NCI-H526 treated with DMSO at 0.1 percent for 48 hours (cell line): ENCODE measurements at regions not wholly inside any gene's neighbourhood (a gene's known extent, or its start where the extent isn't known, plus 50 kb on each side); places are given as distances from the start of the nearest gene placed in this dataset.
A peak's percentile ranks its signal among the peaks of the same experiment; 100 is the strongest.
"Not testable (repeated sequence)": the region's sequence is repeated elsewhere in the genome, so short reads cannot be mapped to it uniquely, and the experiment has no call there.

Experiments used
- DNase-seq: peaks from one replicate; lab custom pipeline; 2025; lab: John Stamatoyannopoulos, UW

DNA sequence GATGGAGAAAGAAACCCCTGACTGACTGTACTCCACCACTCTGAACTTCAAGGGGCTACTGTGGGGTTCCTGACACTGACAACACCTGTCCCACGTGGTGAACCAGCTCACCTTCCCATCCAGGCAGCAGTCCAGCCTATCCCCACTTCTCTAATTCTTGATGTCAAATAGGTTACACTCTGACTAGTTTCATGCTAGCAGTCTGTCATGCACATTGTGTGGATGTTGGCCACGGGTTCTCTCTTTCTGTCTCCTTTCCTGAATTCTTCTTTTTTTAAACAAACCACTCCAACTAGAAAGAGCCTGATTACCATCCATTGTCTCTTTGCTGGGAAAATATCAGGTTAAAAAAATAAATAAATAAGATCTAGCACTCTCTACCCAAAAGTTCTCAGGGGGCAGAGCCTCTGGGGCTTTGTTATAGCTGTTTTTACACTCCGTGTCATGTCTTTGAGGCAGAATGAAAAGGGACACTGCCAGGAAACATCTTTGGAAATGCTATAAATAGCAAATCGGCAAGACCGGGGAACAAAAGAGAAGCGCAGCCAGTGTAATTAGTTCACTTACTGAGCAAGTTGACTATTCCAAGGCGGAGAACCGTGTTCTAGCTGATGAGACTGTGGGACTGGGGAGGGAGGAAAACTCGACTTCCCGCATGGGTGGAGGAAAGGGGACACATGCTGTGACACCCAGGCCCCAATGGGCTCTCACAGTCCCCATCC is 356.1 kb downstream of the OMA1 start:
- no peak for DNase-seq

DNA sequence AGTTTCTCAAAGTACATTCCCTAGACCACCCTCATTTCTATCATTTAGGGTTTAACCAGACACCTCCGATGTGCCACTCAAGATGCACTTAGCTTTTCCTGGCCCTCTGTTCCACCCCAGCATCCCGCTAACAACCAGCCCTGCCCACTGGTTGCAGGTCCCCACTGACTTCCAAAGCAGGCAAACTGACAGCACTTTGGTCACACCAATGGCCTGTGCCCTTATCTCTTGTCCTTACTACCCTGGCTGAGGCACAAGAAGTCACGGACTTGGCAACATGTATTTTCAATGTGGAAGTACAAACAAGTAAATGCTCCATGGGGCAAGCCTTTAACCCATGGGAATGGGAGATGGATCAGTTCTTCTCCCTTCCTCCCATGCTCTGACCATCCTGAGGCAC is 357.1 kb downstream of the OMA1 start:
- DNase-seq, result no peak

GRCh38 chr1:58183286-58183685 is 363.2 kb downstream of the OMA1 start:
- DNase-seq, result no peak

- no peak for DNase-seq
These were observed 366.0 kb downstream of the OMA1 start for GRCh38 chr1:58180537-58180936.

GRCh38 chr1:58169160-58169559 is 377.4 kb downstream of the OMA1 start:
- DNase-seq, result not testable (repeated sequence)

DNA sequence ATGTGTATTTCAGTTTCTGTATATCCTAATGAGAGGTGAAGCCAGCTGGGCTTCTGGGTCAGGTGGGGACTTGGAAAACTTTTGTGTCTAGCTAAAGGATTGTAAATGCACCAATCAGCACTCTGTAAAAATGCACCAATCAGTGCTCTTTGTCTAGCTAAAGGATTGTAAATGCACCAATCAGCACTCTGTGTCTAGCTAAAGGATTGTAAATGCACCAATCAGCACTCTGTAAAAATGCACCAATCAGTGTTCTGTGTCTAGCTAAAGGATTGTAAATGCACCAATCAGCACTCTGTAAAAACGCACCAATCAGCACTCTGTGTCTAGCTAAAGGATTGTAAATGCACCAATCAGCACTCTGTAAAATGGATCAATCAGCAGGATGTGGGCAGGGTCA is 379.4 kb downstream of the OMA1 start:
- DNase-seq, result not testable (repeated sequence)

DNA sequence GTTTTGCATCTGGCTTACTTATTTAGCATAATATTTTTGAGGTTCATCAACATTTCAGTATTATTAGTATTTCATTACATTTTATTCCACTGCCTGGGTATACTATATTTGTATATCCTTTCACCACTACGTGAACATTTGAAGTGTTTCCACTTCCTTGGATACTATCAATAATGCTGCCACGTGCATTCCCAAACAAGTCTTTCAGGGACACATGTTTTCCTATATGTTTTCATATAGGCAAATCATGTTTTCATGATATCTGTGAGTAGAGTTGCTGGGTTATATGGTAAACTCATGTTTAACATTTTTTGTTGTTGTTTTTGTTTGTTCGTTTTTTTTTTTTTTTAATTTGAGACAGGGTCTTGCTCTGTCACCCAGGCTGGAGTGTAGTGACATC is 380.1 kb downstream of the OMA1 start:
- DNase-seq, result no peak

GRCh38 chr1:58165073-58165472 is 381.5 kb downstream of the OMA1 start:
- no peak for DNase-seq

DNA sequence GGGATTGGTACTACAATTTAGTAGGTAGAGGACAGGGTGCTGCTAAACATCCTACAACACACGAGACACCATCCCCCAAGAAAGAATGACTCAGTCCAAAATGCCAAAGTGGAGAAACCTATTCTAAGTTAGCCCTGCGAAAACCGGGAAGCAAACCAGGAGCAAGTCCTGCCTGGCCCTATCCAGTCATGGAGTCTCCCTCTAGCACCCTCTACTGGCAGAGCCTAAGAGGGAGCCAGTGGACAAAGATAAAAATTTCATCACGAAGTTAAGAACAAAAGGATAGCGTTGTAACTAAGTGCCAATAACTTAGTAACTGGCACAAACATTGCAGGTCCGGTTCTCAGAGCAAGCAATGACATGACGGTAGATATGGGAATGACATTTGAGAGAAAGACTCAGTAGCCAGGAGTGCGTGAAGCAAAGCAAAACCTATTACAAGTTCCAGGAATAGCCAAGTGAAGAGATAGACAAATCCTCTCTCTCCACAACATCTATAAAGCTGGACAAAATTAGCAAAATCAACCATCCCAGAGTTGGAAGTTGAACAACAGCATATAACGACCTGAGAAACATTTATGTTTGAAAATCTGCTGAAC is 383.5 kb downstream of the OMA1 start:
- peak; percentile 34 for DNase-seq

DNA sequence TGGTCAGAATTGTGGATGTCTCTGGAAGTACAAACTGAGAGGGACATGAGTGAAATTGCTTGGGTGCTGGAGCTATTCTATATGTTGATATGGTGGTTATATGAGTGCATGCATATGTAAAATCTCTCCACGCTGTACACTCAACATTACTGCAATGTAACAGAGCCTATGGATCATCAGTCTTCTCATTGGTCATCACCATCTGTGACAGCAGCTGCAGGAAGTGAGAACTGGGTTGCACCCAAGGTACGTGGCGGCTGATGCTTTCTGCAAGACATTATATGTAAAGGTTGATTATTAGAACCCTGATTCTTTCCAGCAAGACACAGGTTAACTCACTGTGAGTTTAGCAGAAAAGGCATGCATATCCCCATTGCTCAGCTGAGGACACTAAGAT is 387.1 kb downstream of the OMA1 start:
- DNase-seq, result no peak

DNA sequence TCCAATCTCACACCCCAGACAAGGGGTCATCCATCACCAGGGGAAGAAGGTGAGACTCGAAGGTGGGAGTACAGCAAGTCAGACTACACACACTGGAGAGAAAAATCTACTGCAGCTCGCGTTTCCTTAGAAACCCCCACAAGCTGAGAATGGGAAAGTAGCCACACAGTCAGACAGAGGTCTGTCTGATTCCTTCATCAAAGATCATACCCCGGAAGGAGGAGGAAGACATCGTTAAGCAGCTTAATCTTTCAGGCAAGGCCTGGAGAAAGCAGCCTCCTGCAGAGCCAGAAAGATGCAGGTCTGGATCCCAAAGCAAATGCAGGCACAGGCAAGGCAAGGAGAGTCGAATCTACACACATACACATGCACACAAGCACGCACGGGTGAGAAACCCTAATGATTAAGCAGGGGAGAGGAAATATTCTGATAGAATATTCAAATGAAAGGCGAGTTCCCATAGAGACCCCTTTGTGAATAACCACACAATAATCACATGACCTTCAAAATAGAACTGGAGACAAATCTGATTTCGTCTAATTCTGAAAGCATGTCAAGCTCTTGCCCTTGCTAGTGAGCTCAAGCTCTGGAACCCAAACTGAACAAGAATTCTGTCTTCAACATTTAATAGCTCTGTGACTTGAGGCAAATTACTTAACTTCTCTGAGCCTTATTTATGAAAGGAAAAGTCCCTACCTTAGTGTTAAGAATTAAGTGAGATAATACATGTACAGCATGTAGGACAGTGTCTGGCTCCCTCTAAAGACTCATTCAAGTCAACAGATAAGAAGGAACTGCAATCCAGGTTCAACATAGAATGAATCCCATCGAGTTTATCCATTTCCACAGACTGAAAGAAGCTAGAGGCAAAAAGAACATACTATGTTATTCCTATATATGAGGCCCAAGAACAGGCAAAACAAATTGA is 387.8 kb downstream of the OMA1 start:
- DNase-seq, result no peak

GRCh38 chr1:58158016-58158415 is 388.5 kb downstream of the OMA1 start:
- peak; percentile 58 for DNase-seq

DNA sequence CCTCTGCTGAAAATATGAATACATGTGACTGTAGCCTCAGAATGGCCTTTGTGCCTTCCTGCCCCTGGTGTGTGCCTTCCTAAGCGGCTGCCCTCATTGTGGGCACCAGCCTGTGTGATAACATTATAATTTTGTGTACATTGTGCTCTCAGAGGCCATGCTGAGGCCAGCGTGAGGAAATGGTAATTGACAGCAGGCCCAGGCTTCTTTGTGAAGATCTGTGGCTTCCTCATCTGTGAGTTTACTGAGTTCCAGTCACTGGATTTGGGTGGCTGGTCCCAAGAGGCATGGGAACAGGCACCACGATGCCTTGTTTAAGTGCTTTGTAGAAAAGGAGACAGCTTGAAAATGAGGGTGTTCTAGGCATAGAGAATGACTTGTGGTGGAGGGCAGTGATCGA is 389.3 kb downstream of the OMA1 start:
- peak; percentile 73 for DNase-seq

DNA sequence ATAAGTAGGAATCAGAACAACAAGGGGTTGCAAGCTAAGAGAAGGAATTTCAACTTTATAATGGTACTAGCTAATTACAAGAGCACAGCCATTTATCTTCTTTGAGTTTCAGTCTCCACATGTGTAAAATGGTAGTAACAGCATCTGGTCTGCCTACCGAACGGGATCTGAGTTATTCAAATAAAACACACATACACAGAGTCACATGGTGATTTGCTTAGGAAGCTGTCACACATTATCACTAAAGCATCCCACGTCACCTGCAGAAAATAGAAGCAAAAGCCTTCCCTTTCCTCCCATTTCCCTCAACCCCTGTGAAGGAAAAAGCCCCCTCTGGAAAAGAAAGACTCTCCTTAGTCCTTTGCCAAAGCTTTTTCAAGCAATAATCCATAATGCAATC is 389.7 kb downstream of the OMA1 start:
- DNase-seq, result peak; percentile 61

GRCh38 chr1:58156124-58156468 is 390.4 kb downstream of the OMA1 start:
- no peak for DNase-seq

DNA sequence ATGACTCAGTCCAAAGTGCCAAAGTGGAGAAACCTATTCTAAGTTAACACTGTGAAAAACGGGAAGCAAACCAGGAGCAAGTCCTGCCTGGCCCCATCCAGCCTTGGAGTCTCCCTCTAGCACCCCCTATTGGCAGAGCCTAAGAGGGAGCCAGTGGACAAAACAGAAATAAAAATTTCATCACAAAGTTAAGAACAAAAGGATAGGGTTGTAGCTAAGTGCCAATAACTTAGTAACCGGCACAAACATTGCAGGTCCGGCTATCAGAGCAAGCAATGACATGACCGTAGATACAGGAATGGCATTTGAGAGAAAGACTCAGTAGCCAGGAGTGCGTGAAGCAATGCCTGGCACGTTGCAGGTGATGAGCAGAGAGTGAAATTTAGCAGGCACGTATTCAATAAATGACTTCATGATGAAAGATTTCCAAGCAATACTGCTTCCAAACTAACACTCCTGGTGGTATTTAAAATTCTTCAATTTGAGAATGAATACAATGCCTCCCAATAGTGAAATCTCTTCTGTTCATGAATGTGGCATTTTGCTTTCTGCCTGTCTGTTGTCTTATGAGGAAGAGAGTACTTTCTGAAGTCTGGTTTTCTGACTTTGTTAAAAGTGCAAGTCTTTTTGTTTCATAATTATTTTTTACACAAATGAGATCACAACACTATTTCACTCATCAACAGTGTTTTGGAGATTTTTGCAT is 391.0 kb downstream of the OMA1 start:
- no peak for DNase-seq

- DNase-seq, result no peak
These were observed 392.3 kb downstream of the OMA1 start for GRCh38 chr1:58154256-58154655.

- no peak for DNase-seq
These were observed 393.8 kb downstream of the OMA1 start for GRCh38 chr1:58152697-58153096.

DNA sequence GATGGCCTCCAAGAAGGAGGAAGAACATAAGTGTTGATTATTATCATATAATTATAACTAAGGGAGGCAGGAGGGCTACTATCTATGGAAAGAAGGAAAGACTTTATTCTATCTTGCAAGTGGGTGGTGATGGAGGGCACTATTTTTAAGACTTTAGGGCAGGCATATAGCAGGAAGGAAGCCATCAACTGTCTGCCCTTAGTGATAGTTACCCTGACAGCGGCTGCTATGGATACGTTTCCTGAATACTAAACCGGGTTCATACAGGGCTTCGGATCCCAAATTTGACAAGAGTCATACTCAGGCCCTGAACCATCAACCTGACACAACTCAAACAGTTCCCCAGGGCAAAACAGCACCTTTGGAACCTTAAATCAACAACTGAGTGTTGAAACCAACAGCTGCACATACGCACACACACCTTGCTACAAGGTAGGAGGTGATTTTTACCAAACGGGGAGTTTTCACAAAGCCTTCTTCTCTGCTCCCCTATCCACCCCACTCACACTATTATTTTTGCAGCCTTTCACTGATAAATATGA is 397.2 kb downstream of the OMA1 start:
- DNase-seq, result no peak

GRCh38 chr1:58144698-58145270 is 401.7 kb downstream of the OMA1 start:
- DNase-seq, result no peak

DNA sequence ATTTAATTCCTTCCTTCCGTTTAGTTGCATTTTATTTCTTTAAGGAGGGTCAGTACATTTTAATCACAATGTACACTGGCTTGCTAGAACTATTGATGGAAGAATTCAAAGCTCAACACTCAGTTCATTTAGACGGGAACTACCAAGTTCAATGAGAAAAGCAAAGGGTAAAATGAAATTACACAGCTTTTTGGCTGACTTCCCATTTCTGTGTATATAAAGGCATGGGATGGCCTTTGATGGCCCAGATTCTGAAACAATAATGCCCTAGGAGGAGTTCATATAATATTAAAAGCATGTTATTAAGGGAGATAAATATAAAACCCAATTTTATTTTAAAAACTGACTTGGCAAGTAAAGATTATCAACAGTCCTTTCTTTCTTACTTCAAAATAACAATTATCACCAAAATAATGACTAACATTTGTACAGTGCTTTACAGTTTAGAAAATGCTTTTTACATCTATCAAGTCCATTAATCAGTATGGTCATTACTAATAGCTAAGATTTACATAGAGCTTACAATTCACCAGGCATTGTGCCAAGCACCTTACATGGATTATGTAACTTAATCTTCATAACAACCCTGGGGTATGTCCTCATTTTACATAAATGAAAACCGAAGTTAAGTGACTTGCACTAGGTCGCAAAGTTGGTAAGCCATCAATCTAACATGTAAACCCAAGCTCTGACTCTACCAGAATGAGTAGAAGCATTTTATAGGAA is 402.4 kb downstream of the OMA1 start:
- DNase-seq, result no peak
